Naive B cell (primary cell): ENCODE measurements at regions not wholly inside any gene's neighbourhood (a gene's known extent, or its start where the extent isn't known, plus 50 kb on each side); places are given as distances from the start of the nearest gene placed in this dataset.
"Not testable (repeated sequence)": the region's sequence is repeated elsewhere in the genome, so short reads cannot be mapped to it uniquely, and the experiment has no call there.

Source experiments
- ATAC-seq, 2 donors: fragments of 150-1000 bp; cut with Tn5 transposase; 2 replicates each; pipeline ENCODE4 v1.10.0; 2021; ENCODE audit warnings: low read depth in 2 of 2, mild to moderate bottlenecking in 2 of 2, moderate library complexity in 2 of 2
- DNase-seq: peaks from one replicate; pipeline ENCODE4 v3.0.0; 2022
- H3K27ac Mint-ChIP-seq, 6 donors: one replicate each; pipeline ENCODE4 v1.8.0; 2020 to 2022; ENCODE audit warnings: mild to moderate bottlenecking in 6 of 6, mixed read lengths in 6 of 6, moderate library complexity in 5 of 6, inconsistent platforms in 2 of 6
- H3K27me3 Mint-ChIP-seq, 3 donors: one replicate each; pipeline ENCODE4 v1.8.0; 2021 to 2022; ENCODE audit warnings: mixed read lengths in 3 of 3, mild to moderate bottlenecking in 1 of 3
- H3K36me3 Mint-ChIP-seq, 2 donors: one replicate each; pipeline ENCODE4 v1.8.0; 2020 to 2022; ENCODE audit warnings: mixed read lengths in 2 of 2, inconsistent platforms in 1 of 2, mild to moderate bottlenecking in 1 of 2
- H3K4me1 Mint-ChIP-seq, 3 donors: one replicate each; pipeline ENCODE4 v1.8.0; 2020 to 2022; ENCODE audit warnings: mixed read lengths in 3 of 3, inconsistent platforms in 1 of 3, mild to moderate bottlenecking in 1 of 3, moderate library complexity in 1 of 3
- H3K4me3 Mint-ChIP-seq, 8 donors: one replicate each; pipeline ENCODE4 v1.8.0; 2020 to 2022; ENCODE audit warnings: mild to moderate bottlenecking in 8 of 8, mixed read lengths in 8 of 8, moderate library complexity in 8 of 8, inconsistent platforms in 2 of 8
- H3K9me3 Mint-ChIP-seq, 7 donors: one replicate each; pipeline ENCODE4 v1.8.0; 2020 to 2022; ENCODE audit warnings: mixed read lengths in 7 of 7, mild to moderate bottlenecking in 5 of 7, inconsistent platforms in 2 of 7, moderate library complexity in 1 of 7

DNA sequence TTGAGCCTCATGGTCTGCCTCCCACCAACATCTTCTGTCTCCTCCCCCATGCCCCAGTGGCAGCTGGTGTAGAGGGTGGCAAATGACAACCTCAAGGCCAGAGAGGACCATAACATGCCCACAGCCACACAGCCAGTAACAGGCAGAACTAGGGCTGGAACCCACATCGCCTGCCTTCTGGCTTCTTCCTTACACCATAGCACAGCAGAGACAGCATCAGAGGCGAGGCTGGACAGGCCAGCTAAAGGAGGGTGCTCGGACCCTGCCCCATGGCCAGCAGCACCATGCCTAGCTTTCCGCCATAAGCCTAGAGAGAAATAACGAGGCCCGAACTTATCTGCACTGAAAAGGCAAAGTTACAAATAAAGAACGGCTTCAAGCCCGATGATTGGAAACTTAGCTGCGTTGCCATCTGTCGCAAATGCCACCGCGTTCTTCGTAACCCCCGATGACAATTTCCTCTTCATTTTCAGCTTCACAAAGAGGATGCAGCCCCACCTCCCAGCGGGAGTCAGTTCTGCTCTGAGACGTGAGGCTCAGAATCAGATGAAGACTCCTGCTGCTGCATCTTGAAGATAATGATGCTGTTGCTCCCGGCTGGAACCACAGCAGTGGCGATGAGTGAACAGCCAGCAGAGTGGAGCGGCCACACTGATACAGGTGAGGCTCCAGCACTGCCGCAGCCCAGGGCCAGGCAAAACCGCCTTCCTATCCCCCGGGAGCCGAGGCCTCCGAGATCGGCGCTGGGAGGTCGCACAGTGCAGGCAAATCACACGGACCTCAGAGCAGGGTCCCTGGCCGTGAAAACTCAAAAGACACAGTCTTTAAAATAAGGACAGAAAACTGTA, 73.8 kb upstream of the RTL6 start:
- Mint-ChIP-seq H3K4me3 (peak overlapping the region in 1 of 8 donors; percentile 25), H3K27me3 (peaks cover 4 to 59% (median 47%) of the 10 kb centered on the region in 3 donors), H3K36me3 (no peaks in the 10 kb centered on the region), H3K9me3 (peaks cover 0 to 2% (median 1%) of the 10 kb centered on the region in 7 donors), H3K4me1 (no peaks in the 10 kb centered on the region), H3K27ac (peak overlapping the region in 2 of 6 donors; percentile 26 to 54)
- no peak for DNase-seq
- ATAC-seq: no peak

DNA sequence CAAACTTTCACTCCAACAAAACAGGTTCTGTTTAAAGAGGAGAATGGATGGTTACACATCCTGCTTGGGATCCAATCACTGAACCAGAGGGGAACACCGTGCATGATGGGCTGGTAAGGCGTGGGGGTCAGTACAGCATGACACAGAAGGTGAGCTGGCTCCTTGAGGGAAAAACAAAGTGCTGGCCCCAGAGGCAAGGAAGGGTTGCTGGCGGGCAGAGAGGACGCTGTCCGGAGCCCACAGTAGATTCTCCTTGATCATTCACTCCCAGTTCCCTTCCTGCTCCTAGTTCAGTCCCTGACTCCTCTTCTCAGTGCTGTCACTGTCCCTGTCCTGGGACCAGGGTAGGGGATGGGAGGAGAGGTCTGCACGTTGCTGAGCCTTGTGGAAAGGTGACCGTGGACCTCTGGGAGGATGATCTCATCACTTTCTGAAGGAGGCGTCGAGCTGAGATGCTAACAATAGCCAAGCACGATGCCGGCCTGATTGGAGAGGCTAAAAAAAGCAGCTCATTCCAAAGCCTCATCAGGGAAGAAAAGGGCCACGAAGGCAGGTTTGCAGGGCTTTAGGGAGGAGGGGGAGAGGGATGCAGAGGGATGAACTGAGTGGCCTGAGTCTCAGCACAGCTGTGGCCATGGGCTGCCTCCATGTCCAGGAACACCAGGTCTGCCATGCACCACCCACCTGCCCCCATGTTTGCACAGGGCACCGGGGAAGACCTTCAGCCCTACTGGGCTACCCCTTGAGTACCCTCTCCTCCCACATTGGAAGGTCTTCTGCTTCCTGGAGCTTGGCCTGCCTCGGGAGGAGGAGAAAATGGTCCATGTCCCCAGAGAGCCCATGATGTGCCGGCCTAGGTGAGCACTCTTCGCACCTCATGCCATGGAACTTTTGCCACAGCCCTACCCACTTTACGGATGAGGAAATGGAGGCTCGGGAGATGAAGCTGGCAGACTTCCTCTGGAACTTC, 72.7 kb upstream of the RTL6 start:
- H3K27me3 Mint-ChIP-seq: peaks cover 0 to 50% (median 37%) of the 10 kb centered on the region in 3 donors

DNA sequence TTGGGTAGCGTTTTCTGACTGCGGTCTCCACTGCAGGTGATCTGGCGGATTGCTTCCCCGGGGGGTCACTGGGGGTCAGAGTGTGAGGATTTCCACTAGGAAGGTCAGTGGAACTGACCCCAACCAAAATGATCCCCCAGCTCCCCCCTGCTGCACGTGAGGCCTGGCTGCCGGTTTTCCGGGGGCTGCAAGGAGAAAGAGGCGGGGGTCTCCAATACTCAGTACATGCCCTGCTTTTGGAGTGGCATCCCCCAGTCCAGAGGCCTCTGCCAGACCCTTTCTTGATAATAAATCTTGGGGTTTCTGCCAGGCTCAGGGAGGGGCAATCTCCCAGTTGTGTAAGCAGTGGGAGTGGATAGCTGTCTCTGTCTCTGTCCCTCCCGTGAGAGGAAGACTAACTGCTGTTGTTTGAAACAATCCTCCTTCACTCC, 71.5 kb upstream of the RTL6 start:
- H3K4me1 Mint-ChIP-seq: no peaks in the 10 kb centered on the region
- no peak for ATAC-seq
- DNase-seq: no peak
- H3K4me3 Mint-ChIP-seq: no peak overlapping the region
- no peak overlapping the region for H3K27ac Mint-ChIP-seq
- peaks cover 0 to 6% of the 10 kb centered on the region in 2 donors for H3K36me3 Mint-ChIP-seq
- peaks cover under 1 to 9% (median 4%) of the 10 kb centered on the region in 7 donors for H3K9me3 Mint-ChIP-seq
- H3K27me3 Mint-ChIP-seq: peaks cover 0 to 39% (median 27%) of the 10 kb centered on the region in 3 donors

More for the DNA sequence above, 72.7 kb upstream of the RTL6 start:
- H3K4me3 Mint-ChIP-seq: no peak overlapping the region
- H3K27ac Mint-ChIP-seq: no peak overlapping the region
- peaks cover 0 to 7% (median 3%) of the 10 kb centered on the region in 7 donors for H3K9me3 Mint-ChIP-seq
- no peak for ATAC-seq
- no peaks in the 10 kb centered on the region for H3K36me3 Mint-ChIP-seq
- no peak for DNase-seq
- no peaks in the 10 kb centered on the region for H3K4me1 Mint-ChIP-seq

DNA sequence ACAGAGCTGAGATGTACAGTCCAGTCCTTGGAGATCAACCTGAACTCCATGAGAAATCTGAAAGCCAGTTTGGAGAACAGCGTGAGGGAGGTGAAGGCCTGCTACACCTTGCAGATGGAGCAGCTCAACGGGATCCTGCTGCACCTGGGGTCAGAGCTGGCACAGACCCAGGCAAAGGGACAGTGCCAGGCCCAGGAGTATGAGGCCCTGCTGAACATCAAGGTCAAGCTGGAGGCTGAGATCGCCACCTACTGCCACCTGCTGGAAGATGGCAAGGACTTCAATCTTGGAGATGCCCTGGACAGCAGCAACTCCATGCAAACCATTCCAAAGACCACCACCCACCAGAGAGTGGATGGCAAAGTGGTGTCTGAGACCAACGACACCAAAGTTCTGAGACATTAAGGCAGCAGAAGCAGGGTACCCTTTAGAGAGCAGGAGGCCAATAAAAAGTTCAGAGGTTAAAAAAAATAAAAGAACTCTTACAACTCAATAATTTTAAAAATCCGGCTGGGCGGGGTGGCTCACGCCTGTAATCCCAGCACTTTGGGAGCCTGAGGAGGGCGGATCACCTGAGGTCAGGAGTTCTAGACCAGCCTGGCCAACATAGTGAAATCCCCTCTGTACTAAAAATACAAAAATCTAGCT, 69.9 kb upstream of the RTL6 start:
- Mint-ChIP-seq H3K27ac (no peak overlapping the region), H3K27me3 (peaks cover 0 to 32% (median 20%) of the 10 kb centered on the region in 3 donors), H3K4me3 (peak overlapping the region in 1 of 8 donors; percentile 32), H3K36me3 (peaks cover 6 to 12% of the 10 kb centered on the region in 2 donors), H3K9me3 (peaks cover 4 to 23% (median 14%) of the 10 kb centered on the region in 7 donors), H3K4me1 (no peaks in the 10 kb centered on the region)
- DNase-seq: no peak
- no peak for ATAC-seq

DNA sequence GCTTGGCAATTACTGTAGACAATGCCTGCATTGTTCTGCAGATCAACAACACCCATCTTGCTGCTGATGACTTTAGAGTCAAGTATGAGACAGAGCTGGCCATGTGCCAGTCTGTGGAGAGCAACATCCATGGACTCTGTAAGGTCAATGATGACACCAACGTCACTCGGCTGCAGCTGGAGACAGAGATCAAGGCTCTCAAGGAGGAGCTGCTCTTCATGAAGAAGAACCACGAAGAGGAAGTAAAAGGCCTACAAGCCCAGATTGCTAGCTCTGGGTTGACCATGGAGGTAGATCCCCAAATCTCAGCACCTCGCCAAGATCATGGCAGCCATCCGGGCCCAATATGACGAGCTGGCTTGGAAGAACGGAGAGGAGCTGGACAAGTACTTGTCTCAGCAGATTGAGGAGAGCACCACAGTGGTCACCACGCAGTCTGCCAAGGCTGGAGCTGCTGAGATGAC, 69.4 kb upstream of the RTL6 start:
- Mint-ChIP-seq H3K36me3 (peaks cover 6 to 12% of the 10 kb centered on the region in 2 donors), H3K9me3 (peaks cover 4 to 23% (median 14%) of the 10 kb centered on the region in 7 donors), H3K27me3 (peaks cover 0 to 32% (median 20%) of the 10 kb centered on the region in 3 donors)
- not testable (repeated sequence) for DNase-seq, H3K4me1 Mint-ChIP-seq, H3K27ac Mint-ChIP-seq, ATAC-seq, H3K4me3 Mint-ChIP-seq

DNA sequence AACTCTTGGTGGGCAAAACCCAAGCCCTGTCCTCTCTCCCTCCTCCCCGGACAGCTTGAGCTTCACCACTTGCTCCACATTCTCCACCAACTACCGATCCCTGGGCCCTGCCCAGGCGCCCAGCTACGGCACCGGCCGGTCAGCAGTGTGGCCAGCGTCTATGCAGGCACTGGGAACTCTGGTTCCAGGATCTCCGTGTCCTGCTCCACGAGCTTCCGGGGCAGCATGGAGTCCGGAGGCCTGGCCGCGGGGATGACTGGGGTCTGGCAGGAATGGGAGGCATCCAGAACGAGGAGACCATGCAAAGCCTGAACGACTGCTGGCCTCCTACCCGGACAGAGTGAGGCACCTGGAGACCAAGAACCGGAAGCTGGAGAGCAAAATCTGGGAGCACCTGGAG, 68.9 kb upstream of the RTL6 start:
- ATAC-seq: no peak
- DNase-seq: no peak
- peaks cover 4 to 26% (median 16%) of the 10 kb centered on the region in 7 donors for H3K9me3 Mint-ChIP-seq
- peaks cover 2 to 32% (median 20%) of the 10 kb centered on the region in 3 donors for H3K27me3 Mint-ChIP-seq
- H3K36me3 Mint-ChIP-seq: peaks cover 6 to 12% of the 10 kb centered on the region in 2 donors
- H3K4me3 Mint-ChIP-seq: no peak overlapping the region
- no peaks in the 10 kb centered on the region for H3K4me1 Mint-ChIP-seq
- H3K27ac Mint-ChIP-seq: no peak overlapping the region

DNA sequence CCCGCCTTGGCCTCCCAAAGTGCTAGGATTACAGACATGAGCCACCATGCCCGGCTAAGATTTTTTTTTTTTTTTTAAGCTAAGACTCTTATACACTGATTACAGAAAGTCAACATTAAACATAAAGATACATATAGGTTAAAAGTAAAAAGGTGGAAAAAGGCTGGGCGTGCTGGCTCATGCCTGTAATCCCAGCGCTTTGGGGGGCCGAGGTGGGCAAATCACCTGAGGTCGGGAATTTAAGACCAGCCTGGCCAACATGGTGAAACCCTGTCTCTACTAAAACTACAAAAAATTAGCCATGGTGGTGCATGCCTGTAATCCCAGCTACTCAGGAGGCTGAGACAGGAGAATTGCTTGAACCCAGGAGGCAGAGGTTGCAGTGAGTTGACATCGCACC, 64.6 kb upstream of the RTL6 start:
- not testable (repeated sequence) for ATAC-seq, H3K4me1 Mint-ChIP-seq
- H3K36me3 Mint-ChIP-seq: peaks cover 6 to 12% of the 10 kb centered on the region in 2 donors

DNA sequence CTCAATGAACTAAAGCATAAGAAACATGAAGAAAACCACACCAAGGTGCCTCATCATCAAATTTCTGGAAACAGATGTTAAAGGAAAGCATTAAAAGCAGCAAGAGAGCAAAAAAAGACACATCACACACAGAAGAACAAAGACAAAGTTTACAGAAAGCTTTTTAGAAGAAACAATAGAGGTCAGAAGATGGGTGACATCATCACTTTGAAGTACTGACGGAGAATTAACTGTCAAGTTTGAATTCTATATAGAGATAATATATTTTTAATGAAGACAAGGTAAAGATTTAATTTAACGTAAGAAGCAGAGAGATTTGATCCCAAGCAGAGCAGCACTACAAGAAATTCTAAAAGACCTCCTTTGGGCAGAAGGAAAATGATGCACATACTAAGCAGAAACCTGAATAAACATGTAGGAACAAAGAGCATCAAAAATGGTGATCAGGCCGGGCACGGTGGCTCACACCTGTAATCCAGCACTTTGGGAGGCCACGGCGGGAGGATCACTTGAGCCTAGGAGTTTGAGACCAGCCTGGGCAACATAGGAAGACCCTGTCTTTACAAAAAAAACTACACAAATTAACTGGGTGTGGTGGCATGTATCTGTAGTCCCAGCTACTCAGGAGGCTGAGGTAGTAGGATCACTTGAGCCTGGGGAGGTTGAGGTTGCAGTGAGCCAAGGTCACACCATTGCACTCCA, 63.3 kb upstream of the RTL6 start:
- H3K36me3 Mint-ChIP-seq: peaks cover 6 to 12% of the 10 kb centered on the region in 2 donors
- H3K27me3 Mint-ChIP-seq: peaks cover 13 to 44% (median 29%) of the 10 kb centered on the region in 3 donors
- DNase-seq (no peak), ATAC-seq (no peak)
- H3K9me3 Mint-ChIP-seq: peaks cover 4 to 34% (median 16%) of the 10 kb centered on the region in 7 donors
- no peak overlapping the region for H3K27ac Mint-ChIP-seq
- H3K4me3 Mint-ChIP-seq: no peak overlapping the region
- H3K4me1 Mint-ChIP-seq: no peaks in the 10 kb centered on the region

More for the DNA sequence above, 64.6 kb upstream of the RTL6 start:
- not testable (repeated sequence) for DNase-seq, H3K4me3 Mint-ChIP-seq, H3K27ac Mint-ChIP-seq
- H3K27me3 Mint-ChIP-seq: peaks cover 13 to 33% (median 26%) of the 10 kb centered on the region in 3 donors
- H3K9me3 Mint-ChIP-seq: peaks cover 4 to 34% (median 16%) of the 10 kb centered on the region in 7 donors

DNA sequence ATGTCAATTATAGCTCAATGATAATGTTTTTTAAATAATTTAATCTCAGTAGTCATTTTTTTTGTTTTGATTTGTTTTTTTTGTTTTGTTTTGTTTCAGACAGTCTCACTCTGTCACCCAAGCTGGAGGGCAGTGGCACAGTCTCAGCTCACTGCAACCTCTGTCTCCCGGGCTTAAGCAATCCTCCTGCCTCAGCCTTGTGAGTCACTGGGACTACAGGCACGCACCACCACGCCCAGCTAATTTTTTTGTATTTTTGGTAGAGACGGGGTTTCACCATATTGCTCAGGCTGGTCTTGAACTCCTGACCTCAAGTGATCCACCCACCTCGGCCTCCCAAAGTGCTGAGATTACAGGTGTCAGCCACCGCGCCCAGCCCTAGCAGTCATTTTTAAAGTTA, 60.6 kb upstream of the RTL6 start:
- not testable (repeated sequence) for H3K4me3 Mint-ChIP-seq, ATAC-seq, DNase-seq, H3K27ac Mint-ChIP-seq, H3K4me1 Mint-ChIP-seq, H3K36me3 Mint-ChIP-seq
- Mint-ChIP-seq H3K27me3 (peaks cover 30 to 47% (median 37%) of the 10 kb centered on the region in 3 donors), H3K9me3 (peaks cover 0 to 19% (median 6%) of the 10 kb centered on the region in 7 donors)

DNA sequence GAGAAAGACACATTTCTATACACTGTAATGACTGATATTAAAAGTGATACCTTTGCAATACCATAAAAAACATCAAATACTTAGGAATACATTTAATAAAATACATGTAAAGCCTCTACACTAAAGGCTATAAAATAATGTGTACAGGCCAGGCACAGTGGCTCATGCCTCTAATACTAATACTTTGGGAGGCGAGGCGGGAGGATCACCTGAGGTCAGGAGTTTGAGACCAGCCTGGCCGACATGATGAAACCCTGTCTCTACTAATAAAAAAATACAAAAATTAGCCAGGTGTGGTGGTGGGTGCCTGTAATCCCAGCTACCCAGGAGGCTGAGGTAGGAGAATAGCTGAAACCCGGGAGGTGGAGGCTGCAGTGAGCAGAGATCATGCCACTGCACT, 59.8 kb upstream of the RTL6 start:
- Mint-ChIP-seq H3K9me3 (peaks cover 0 to 11% (median 3%) of the 10 kb centered on the region in 7 donors), H3K27me3 (peaks cover 31 to 47% (median 37%) of the 10 kb centered on the region in 3 donors)
- H3K4me1 Mint-ChIP-seq, H3K27ac Mint-ChIP-seq, H3K36me3 Mint-ChIP-seq, DNase-seq, H3K4me3 Mint-ChIP-seq, ATAC-seq: not testable (repeated sequence)

DNA sequence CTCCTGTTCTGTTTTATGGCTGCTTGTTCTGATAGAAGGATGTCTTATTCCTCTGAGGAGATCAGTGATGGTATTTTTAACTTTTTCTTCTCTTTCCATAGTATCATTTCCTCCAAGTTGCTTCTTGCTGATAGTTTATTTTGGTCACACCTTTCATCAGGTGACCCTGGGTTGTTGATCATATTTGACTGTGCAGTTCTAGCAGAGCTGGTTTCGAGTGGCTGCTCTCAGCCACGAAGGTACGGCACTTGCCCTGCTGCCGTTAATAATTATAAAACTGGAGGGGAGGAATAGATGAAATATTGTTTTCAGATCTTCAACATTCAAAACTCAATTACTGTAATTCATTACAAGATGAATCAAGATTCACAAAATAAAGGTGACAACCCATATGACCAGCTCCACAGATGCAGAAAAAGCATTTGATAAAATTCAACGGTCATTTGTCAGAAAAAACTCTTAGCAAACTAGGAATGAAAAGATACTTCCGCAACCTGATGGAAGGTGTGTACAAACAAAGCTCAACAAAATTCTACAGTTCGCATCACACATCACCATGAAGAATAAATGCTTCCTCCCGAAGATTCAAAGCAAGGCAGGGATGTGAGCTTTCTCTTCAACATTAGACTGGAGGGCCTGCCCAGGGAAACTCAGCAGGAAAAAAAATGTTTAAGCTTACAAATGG, 59.2 kb upstream of the RTL6 start:
- no peak overlapping the region for H3K27ac Mint-ChIP-seq
- no peaks in the 10 kb centered on the region for H3K36me3 Mint-ChIP-seq
- ATAC-seq (no peak), DNase-seq (no peak)
- H3K9me3 Mint-ChIP-seq: peaks cover 0 to 11% (median 3%) of the 10 kb centered on the region in 7 donors
- H3K27me3 Mint-ChIP-seq: peaks cover 31 to 48% (median 37%) of the 10 kb centered on the region in 3 donors
- H3K4me3 Mint-ChIP-seq: no peak overlapping the region
- no peaks in the 10 kb centered on the region for H3K4me1 Mint-ChIP-seq

DNA sequence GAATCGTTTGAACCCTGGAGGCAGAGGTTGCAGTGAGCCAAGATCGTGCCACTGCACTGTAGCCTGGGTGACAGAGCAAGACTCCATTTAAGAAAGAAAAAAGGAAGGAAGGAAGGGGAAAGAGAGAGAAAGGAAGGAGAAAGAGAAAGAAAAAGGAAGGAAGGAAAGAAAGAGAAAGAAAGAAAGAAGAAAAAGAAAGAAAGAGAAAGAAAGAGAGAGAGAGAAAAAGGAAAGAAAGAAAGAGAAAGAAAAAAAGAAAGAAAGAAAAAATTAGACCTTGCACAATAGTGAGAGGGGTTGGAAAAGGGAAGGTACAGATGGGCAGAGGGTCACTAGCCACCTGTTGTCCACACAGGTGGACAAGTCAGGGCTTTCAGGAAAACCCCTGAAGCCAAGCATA, 57.6 kb upstream of the RTL6 start:
- ATAC-seq (no peak), DNase-seq (no peak)
- Mint-ChIP-seq H3K9me3 (peaks cover 0 to 6% (median 2%) of the 10 kb centered on the region in 7 donors), H3K36me3 (no peaks in the 10 kb centered on the region), H3K27ac (no peak overlapping the region), H3K27me3 (peaks cover 23 to 51% (median 38%) of the 10 kb centered on the region in 3 donors), H3K4me3 (peak overlapping the region in 2 of 8 donors; percentile 23 to 30), H3K4me1 (no peaks in the 10 kb centered on the region)
